Nephron progenitor cell (in vitro differentiated cells): ENCODE measurements at regions not wholly inside any gene's neighbourhood (a gene's known extent, or its start where the extent isn't known, plus 50 kb on each side); places are given as distances from the start of the nearest gene placed in this dataset.

Experiments
- DNase-seq: peaks from one replicate; pipeline ENCODE4 v3.0.0; 2021
- H3K27ac Mint-ChIP-seq: 2 replicates; pipeline ENCODE4 v1.8.0; 2021; ENCODE audit warnings: mild to moderate bottlenecking, moderate library complexity, mixed read lengths
- H3K27me3 Mint-ChIP-seq: 2 replicates; pipeline ENCODE4 v1.8.0; 2021; ENCODE audit warnings: mild to moderate bottlenecking, low read depth, mixed read lengths; ENCODE audit not compliant: poor library complexity
- H3K36me3 Mint-ChIP-seq: 2 replicates; pipeline ENCODE4 v1.8.0; 2021; ENCODE audit warnings: low read depth, mixed read lengths
- H3K4me1 Mint-ChIP-seq: 2 replicates; pipeline ENCODE4 v1.8.0; 2021; ENCODE audit warnings: mixed read lengths
- H3K4me3 Mint-ChIP-seq: 2 replicates; pipeline ENCODE4 v1.8.0; 2021; ENCODE audit warnings: mild to moderate bottlenecking, moderate library complexity, mixed read lengths
- H3K9me3 Mint-ChIP-seq: 2 replicates; pipeline ENCODE4 v1.8.0; 2021; ENCODE audit warnings: mild to moderate bottlenecking, moderate library complexity, mixed read lengths
- CTCF ChIP-seq: fragments of 200-600 bp; sonication (generic); IDR thresholded peaks from 2 replicates; pipeline ENCODE4 v1.5.0; 2021; ENCODE audit warnings: antibody characterized with exemption

- DNase-seq: no peak
- peaks cover 22% of the 10 kb centered on the region for H3K36me3 Mint-ChIP-seq
- no peak for TF ChIP-seq CTCF
- peaks cover 12% of the 10 kb centered on the region for H3K4me1 Mint-ChIP-seq
- H3K27me3 Mint-ChIP-seq: no peaks in the 10 kb centered on the region
- peak overlapping the region; percentile 60 for H3K27ac Mint-ChIP-seq
- H3K9me3 Mint-ChIP-seq: peaks cover 47% of the 10 kb centered on the region
- H3K4me3 Mint-ChIP-seq: no peak overlapping the region
Observed at GRCh38 chr13:71030784-71031183, 836.2 kb downstream of the DACH1 start.

- H3K4me3 Mint-ChIP-seq: no peak overlapping the region
- no peak overlapping the region for H3K27ac Mint-ChIP-seq
- peaks cover 54% of the 10 kb centered on the region for H3K9me3 Mint-ChIP-seq
- TF ChIP-seq CTCF: no peak
- H3K27me3 Mint-ChIP-seq: no peaks in the 10 kb centered on the region
- peaks cover 23% of the 10 kb centered on the region for H3K36me3 Mint-ChIP-seq
- peaks cover 12% of the 10 kb centered on the region for H3K4me1 Mint-ChIP-seq
- DNase-seq: no peak
Observed at GRCh38 chr13:71028884-71029283, 838.1 kb downstream of the DACH1 start.

GRCh38 chr13:71021825-71022422, 845.1 kb downstream of the DACH1 start:
- TF ChIP-seq CTCF: no peak
- peak; percentile 12 for DNase-seq
- H3K27me3 Mint-ChIP-seq: no peaks in the 10 kb centered on the region
- peak overlapping the region; percentile 21 for H3K4me3 Mint-ChIP-seq
- peaks cover 19% of the 10 kb centered on the region for H3K9me3 Mint-ChIP-seq
- H3K27ac Mint-ChIP-seq: peak overlapping the region; percentile 82
- peaks cover 12% of the 10 kb centered on the region for H3K36me3 Mint-ChIP-seq
- peaks cover 21% of the 10 kb centered on the region for H3K4me1 Mint-ChIP-seq

GRCh38 chr13:71018995-71019394, 848.0 kb downstream of the DACH1 start:
- Mint-ChIP-seq H3K27ac (no peak overlapping the region), H3K27me3 (no peaks in the 10 kb centered on the region), H3K9me3 (no peaks in the 10 kb centered on the region), H3K4me1 (peaks cover 27% of the 10 kb centered on the region), H3K36me3 (no peaks in the 10 kb centered on the region), H3K4me3 (no peak overlapping the region)
- DNase-seq: no peak
- no peak for TF ChIP-seq CTCF

- Mint-ChIP-seq H3K36me3 (no peaks in the 10 kb centered on the region), H3K4me3 (no peak overlapping the region), H3K27me3 (no peaks in the 10 kb centered on the region), H3K9me3 (no peaks in the 10 kb centered on the region), H3K4me1 (peaks cover 27% of the 10 kb centered on the region), H3K27ac (no peak overlapping the region)
- TF ChIP-seq CTCF: no peak
- DNase-seq: no peak
Observed at GRCh38 chr13:71018544-71018943, 848.5 kb downstream of the DACH1 start.

GRCh38 chr13:71017607-71018006, 849.4 kb downstream of the DACH1 start:
- peak overlapping the region; percentile 73 for H3K27ac Mint-ChIP-seq
- TF ChIP-seq CTCF: no peak
- H3K4me3 Mint-ChIP-seq: no peak overlapping the region
- DNase-seq: no peak
- no peaks in the 10 kb centered on the region for H3K9me3 Mint-ChIP-seq
- H3K36me3 Mint-ChIP-seq: no peaks in the 10 kb centered on the region
- H3K4me1 Mint-ChIP-seq: peaks cover 27% of the 10 kb centered on the region
- no peaks in the 10 kb centered on the region for H3K27me3 Mint-ChIP-seq
